SK-N-MC (cell line): ENCODE measurements at regions not wholly inside any gene's neighbourhood (a gene's known extent, or its start where the extent isn't known, plus 50 kb on each side); places are given as distances from the start of the nearest gene placed in this dataset.

Experiments
- EZH2 ChIP-seq: fragments of 200-600 bp; sonication (generic); IDR thresholded peaks from one replicate; pipeline ENCODE4 v1.6.1; 2017; ENCODE audit warnings: antibody characterized with exemption
- FOXP2 ChIP-seq: optimal IDR thresholded peaks from 2 replicates; pipeline ENCODE3; 2011; ENCODE audit warnings: mild to moderate bottlenecking, moderate library complexity; ENCODE audit not compliant: insufficient read depth; ENCODE audit errors: extremely low read length, control extremely low read depth
- POLR2AphosphoS5 ChIP-seq: IDR thresholded peaks from 2 replicates; pipeline ENCODE4 v1.6.1; 2012; ENCODE audit warnings: mild to moderate bottlenecking, low read depth, low read length, borderline replicate concordance

DNA sequence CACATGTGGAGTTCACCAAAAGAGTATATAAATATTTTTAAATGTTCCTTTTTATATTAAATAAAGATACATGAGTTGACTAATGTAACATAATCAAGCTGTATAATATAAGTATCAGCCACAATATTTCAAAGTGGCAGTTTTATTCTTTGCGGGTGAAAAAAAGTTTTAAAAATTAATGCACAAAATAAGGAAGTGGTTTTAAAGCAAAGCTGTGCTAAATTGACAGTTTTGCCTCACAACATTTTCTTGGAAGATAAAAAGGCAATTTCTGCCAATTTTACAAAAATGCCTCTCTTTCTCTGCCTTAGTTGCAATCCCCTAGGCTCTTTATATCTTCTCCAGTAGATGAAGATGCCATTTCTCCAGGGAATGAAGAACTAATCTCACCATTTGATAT lies 719.1 kb downstream of the C12orf50 start:
- TF ChIP-seq POLR2AphosphoS5 (no peak), EZH2 (no peak), FOXP2 (no peak)
